Heart left ventricle (tissue), 16 donors: ENCODE measurements at regions not wholly inside any gene's neighbourhood (a gene's known extent, or its start where the extent isn't known, plus 50 kb on each side); places are given as distances from the start of the nearest gene placed in this dataset.

Experiments used
- ATAC-seq, 4 donors: fragments of 200-7000 bp; cut with Tn5 transposase; one replicate each; pipeline ENCODE4 v1.9.1; 2020 to 2022; ENCODE audit warnings: moderate library complexity in 4 of 4, mild to moderate bottlenecking in 3 of 4, moderate number of reproducible peaks in 1 of 4
- DNase-seq, 5 donors: peaks; one replicate each; pipeline ENCODE4 v3.0.0-alpha.2; 2020
- H3K27ac ChIP-seq, 12 donors: fragments of 200-600 bp; sonication (generic) in 4 of 12; one replicate each; pipeline versions ENCODE4 v1.5.0 to v1.8.0; 2016 to 2022; ENCODE audit warnings: mild to moderate bottlenecking in 2 of 12
- H3K27me3 ChIP-seq, 9 donors: fragments of 200-600 bp; sonication (generic) in 2 of 9; one replicate each; pipeline versions ENCODE4 v1.5.1 to v1.8.0; 2016 to 2022; ENCODE audit warnings: mild to moderate bottlenecking in 3 of 9
- H3K36me3 ChIP-seq, 9 donors: fragments of 200-600 bp; sonication (generic) in 2 of 9; one replicate each; pipeline versions ENCODE4 v1.5.0 to v1.8.0; 2018 to 2022; ENCODE audit warnings: mild to moderate bottlenecking in 2 of 9
- H3K4me1 ChIP-seq, 12 donors: fragments of 200-600 bp; sonication (generic) in 4 of 12; one replicate each; pipeline versions ENCODE4 v1.5.0 to v1.8.0; 2016 to 2022; ENCODE audit warnings: mild to moderate bottlenecking in 3 of 12
- H3K4me3 ChIP-seq, 12 donors: fragments of 200-600 bp; sonication (generic) in 4 of 12; one replicate each; pipeline versions ENCODE4 v1.5.0 to v1.8.0; 2017 to 2022; ENCODE audit warnings: mild to moderate bottlenecking in 9 of 12, moderate library complexity in 4 of 12
- H3K9me3 ChIP-seq, 12 donors: fragments of 200-600 bp; sonication (generic) in 4 of 12; one replicate each; pipeline versions ENCODE4 v1.5.0 to v1.8.0; 2016 to 2022; ENCODE audit warnings: mild to moderate bottlenecking in 1 of 12
- POLR2A ChIP-seq, 2 donors: fragments of 450-650 bp; IDR thresholded peaks; one replicate each; pipeline ENCODE4 v1.6.1; 2017; ENCODE audit warnings: antibody characterized with exemption in 2 of 2, mild to moderate bottlenecking in 2 of 2, moderate library complexity in 2 of 2
- WGBS, 4 donors: extraction: QIAGEN DNeasy Blood & Tissue Kit in 2 of 4; methylation state at CpG; one replicate each; pipeline versions ENCODE4 v1.1.5 to v1.1.7; 2013 to 2018; 5-methylcytosine and 5-hydroxymethylcytosine counted together
- intact Hi-C, 10 donors: fragments of 100-400 bp; cut with DNase I; formaldehyde crosslinking; loops; one replicate each; pipeline versions ENCODE4 v1.11.1 to v1.14.2; 2022
- TF ChIP-seq, protein P1 (sequence below), 12 donors: fragments of 200-600 bp; sonication (generic) in 4 of 12; IDR thresholded peaks; one replicate each; pipeline versions ENCODE4 v1.5.0 to v1.8.0; 2018 to 2022; ENCODE audit warnings: antibody characterized with exemption in 12 of 12, mild to moderate bottlenecking in 5 of 12
- donor health status: ischemic (EF 13 %, LVEDD 7.1; RV severe dilation, severe dysfunction).
- donor health status: healthy with polysubstance abuse.
- donor health status: DM: no; HTN: yes; CAD: no.
- donor health status: DM: no; HTN: no; CAD: no.
- donor health status: ischemic (EF 25% LVEDD 6.9; RV normal size, moderate dysfunction).
- donor health status: ischemic (EF 25% LVEDD 5.7; RV mildly dilated, moderate dysfunction).
- donor health status: healthy.
- donor health status: DM: yes; HTN: yes; CAD: no.
- donor health status: ischemic (EF 35%, LVEDD 5.7; RV mildly dilated, moderate dysfunction).
- donor health status: nonischemic (EF 11% LVEDD 7.7; RV severe dilation, severe dysfunction).
- donor health status: DM: yes; HTN: yes; CAD: no.
- donor health status: PGD.
- donor health status: ischemic (EF 29% LVEDD 5.4; RV normal size, mild dysfunction).
- donor health status: nonischemic (EF 23%, LVEDD 6.1; RV moderate dilation, normal function).

DNA sequence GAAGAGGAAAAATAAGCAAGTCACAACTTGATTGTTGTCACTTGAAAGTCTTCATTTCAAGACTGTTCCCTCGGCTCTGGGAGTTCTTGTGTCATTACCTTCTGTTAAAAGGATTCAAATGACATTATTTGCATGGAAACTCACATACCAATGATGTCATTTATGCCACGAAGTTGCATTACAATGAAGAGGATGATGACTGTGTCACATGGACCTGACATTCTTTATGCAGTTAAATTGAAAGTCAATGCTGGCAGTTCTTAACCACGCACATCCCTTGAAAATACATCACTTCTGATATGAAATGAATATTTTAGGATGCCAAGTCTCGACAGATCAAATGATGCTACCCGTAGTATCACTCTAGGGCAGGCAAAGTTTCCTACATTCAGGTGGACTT is 1069.5 kb downstream of the VRK1 start:
- H3K27me3 ChIP-seq: no peaks in the 10 kb centered on the region
- no peaks in the 10 kb centered on the region for H3K9me3 ChIP-seq
- WGBS, 4 donors: 62 to 68% (median 65%) methylated on average over 5 of the region's 5 CpGs
- H3K36me3 ChIP-seq: no peaks in the 10 kb centered on the region
- intact Hi-C loops: no loop called here
- H3K27ac ChIP-seq: no peak overlapping the region
- H3K4me1 ChIP-seq: no peaks in the 10 kb centered on the region
- no peak for ATAC-seq
- TF ChIP-seq, protein P1, sequence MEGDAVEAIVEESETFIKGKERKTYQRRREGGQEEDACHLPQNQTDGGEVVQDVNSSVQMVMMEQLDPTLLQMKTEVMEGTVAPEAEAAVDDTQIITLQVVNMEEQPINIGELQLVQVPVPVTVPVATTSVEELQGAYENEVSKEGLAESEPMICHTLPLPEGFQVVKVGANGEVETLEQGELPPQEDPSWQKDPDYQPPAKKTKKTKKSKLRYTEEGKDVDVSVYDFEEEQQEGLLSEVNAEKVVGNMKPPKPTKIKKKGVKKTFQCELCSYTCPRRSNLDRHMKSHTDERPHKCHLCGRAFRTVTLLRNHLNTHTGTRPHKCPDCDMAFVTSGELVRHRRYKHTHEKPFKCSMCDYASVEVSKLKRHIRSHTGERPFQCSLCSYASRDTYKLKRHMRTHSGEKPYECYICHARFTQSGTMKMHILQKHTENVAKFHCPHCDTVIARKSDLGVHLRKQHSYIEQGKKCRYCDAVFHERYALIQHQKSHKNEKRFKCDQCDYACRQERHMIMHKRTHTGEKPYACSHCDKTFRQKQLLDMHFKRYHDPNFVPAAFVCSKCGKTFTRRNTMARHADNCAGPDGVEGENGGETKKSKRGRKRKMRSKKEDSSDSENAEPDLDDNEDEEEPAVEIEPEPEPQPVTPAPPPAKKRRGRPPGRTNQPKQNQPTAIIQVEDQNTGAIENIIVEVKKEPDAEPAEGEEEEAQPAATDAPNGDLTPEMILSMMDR (IDR thresholded peaks at IDR 0.05): no peak
- TF ChIP-seq POLR2A (IDR thresholded peaks at IDR 0.05): no peak
- DNase-seq: no peak
- H3K4me3 ChIP-seq: no peak overlapping the region

DNA sequence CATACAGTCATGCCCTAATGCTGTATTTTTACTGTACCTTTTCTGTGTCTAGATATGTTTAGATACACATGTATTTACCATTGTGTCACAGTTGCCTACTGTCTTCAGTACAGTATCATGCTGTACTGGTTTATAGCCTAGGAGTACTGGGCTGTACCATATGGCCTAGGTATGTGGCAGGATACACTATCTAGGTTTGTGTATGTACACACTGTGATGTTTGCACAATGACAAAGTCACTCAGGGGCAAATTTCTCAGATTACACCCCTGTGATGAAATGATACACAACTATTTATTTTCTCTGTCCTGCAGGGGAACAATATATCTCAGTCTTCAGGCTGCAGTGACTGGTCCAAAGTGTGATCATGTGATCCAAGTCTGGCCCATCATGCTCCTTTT is 1076.1 kb downstream of the VRK1 start:
- Histone ChIP-seq H3K9me3 (no peaks in the 10 kb centered on the region), H3K27me3 (no peaks in the 10 kb centered on the region), H3K27ac (no peak overlapping the region), H3K36me3 (no peaks in the 10 kb centered on the region), H3K4me1 (peaks cover 0 to 4% (median 0%) of the 10 kb centered on the region in 12 donors), H3K4me3 (no peak overlapping the region)
- DNase-seq (no peak), ATAC-seq (no peak)
- TF ChIP-seq POLR2A (IDR thresholded peaks at IDR 0.05): no peak
- TF ChIP-seq, protein P1 (IDR thresholded peaks at IDR 0.05): no peak
- intact Hi-C loops: no loop called here

- DNase-seq: no peak
Observed at GRCh38 chr14:97874394-97874793, 1077.2 kb downstream of the VRK1 start.

DNA sequence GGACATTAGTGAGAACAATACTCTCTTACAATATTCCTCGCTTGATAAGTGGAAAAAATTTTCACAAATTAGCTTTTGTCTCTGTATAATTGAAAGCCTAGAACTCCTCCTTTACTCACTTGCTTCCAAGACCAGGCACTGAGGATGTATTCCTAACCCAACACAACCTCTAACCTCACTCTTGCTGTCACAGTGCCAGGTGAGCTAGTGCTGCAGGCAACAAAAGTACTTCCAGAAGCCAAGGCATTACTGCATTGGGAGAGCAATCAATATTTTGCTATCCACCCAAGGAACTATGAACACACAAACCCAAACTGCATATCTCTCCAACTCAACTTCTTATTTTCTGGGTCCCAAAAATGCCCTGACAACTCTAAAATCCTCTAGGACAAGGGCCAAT is 1081.0 kb downstream of the VRK1 start:
- Histone ChIP-seq H3K36me3 (no peaks in the 10 kb centered on the region), H3K4me1 (peaks cover 0 to 4% (median 0%) of the 10 kb centered on the region in 12 donors), H3K27me3 (no peaks in the 10 kb centered on the region), H3K9me3 (no peaks in the 10 kb centered on the region), H3K27ac (peak overlapping the region in 1 of 12 donors; percentile 5), H3K4me3 (no peak overlapping the region)
- TF ChIP-seq, protein P1 (IDR thresholded peaks at IDR 0.05): no peak
- no peak for TF ChIP-seq POLR2A (IDR thresholded peaks at IDR 0.05)
- WGBS, 4 donors: 73 to 90% (median 80%) methylated on average over 1 of the region's 1 CpG
- intact Hi-C loops: no loop called here
- peak in 1 of 5 donors; percentile 39 for DNase-seq
- peak in 2 of 4 donors; percentile 18 to 20 for ATAC-seq

More at GRCh38 chr14:97874394-97874793, 1077.2 kb downstream of the VRK1 start:
- 87 to 93% (median 88%) methylated on average over 9 of the region's 9 CpGs for WGBS, 4 donors
- Histone ChIP-seq H3K27me3 (no peaks in the 10 kb centered on the region), H3K36me3 (no peaks in the 10 kb centered on the region), H3K27ac (no peak overlapping the region), H3K4me1 (peaks cover 0 to 4% (median 0%) of the 10 kb centered on the region in 12 donors), H3K9me3 (no peaks in the 10 kb centered on the region), H3K4me3 (no peak overlapping the region)
- intact Hi-C loops: no loop called here
- TF ChIP-seq, protein P1 (IDR thresholded peaks at IDR 0.05): no peak
- TF ChIP-seq POLR2A (IDR thresholded peaks at IDR 0.05): no peak
- no peak for ATAC-seq
